ENCODE measurements at regions not wholly inside any gene's neighbourhood (a gene's known extent, or its start where the extent isn't known, plus 50 kb on each side); places are given as distances from the start of the nearest gene placed in this dataset.
"Not testable (repeated sequence)": the region's sequence is repeated elsewhere in the genome, so short reads cannot be mapped to it uniquely, and the experiment has no call there.

DNA sequence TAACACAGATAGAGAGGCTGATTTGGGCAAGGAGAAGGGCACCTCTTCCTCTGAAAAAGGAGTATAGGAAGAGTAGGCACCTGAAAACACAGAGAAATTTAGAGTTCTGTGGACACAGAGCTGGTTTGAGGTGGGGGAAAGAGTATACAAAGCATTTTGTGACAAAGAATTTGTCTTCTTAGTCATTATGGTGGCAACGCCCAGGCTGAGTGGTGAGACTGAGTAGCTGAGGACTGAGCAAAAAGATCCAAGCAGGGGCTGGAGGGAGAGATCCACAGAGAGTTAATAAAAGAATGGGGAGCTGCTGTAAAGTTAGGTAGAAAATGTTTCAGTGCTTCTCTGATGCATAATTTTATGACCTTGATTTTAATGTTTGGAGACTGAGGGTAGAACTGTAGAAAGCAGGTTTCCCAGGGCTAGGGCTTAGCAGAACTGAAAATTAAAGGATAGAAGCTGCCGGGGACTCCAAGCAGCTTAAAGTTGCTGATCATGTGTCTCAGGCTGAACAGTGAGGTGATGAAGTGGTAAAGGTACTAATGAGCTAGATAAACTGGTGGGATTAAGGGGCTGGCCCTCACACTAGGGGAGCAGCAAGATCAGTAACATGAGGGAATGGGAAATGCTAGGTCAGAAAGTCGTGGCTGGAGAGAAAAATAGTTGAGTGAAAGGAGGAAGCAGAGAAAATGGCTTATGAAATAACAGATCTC lies 118.9 kb downstream of the CEP44 start:
- DNase-seq (ENCODE audit: low read depth): peak; percentile 34
- TF ChIP-seq, protein P1, sequence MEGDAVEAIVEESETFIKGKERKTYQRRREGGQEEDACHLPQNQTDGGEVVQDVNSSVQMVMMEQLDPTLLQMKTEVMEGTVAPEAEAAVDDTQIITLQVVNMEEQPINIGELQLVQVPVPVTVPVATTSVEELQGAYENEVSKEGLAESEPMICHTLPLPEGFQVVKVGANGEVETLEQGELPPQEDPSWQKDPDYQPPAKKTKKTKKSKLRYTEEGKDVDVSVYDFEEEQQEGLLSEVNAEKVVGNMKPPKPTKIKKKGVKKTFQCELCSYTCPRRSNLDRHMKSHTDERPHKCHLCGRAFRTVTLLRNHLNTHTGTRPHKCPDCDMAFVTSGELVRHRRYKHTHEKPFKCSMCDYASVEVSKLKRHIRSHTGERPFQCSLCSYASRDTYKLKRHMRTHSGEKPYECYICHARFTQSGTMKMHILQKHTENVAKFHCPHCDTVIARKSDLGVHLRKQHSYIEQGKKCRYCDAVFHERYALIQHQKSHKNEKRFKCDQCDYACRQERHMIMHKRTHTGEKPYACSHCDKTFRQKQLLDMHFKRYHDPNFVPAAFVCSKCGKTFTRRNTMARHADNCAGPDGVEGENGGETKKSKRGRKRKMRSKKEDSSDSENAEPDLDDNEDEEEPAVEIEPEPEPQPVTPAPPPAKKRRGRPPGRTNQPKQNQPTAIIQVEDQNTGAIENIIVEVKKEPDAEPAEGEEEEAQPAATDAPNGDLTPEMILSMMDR (conservative IDR thresholded peaks at IDR 0.05; ENCODE audit: low read depth, low read length): no peak
- no peak overlapping the region for H3K4me3 ChIP-seq (ENCODE audit: low read depth, low read length)

DNA sequence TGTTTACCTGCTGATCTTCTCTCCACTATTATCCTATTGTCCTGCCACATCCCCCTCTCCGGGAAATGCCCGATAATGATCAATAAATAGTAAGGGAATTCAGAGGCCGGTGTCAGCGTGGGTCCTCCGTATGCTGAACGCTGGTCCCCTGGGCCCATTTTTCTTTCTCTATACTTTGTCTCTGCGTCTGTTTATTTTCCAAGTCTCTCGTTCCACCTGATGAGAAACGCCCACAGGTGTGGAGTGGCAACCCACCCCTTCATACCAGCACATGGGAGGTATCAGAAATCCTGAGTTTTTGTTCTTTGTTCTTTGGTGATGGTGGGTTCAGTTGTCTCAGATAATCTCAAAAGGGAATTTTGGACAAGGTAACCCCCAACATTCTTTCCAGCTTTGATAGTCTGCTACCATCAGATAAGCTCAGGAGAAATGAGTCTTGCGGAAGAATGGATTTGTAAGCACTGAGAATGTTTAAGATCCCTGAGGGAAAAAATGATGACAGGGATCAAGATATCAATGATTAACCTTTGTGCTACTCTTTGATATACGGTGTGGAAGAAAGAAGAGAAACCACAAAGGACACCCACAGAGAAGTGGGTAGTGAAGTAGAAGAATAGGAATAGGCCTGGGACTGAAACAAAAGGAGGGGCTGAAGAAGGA lies 117.9 kb downstream of the CEP44 start:
- no peak for DNase-seq (ENCODE audit: low read depth)
- H3K4me3 ChIP-seq (ENCODE audit: low read depth, low read length): no peak overlapping the region
- TF ChIP-seq, protein P1 (conservative IDR thresholded peaks at IDR 0.05; ENCODE audit: low read depth, low read length): no peak

DNA sequence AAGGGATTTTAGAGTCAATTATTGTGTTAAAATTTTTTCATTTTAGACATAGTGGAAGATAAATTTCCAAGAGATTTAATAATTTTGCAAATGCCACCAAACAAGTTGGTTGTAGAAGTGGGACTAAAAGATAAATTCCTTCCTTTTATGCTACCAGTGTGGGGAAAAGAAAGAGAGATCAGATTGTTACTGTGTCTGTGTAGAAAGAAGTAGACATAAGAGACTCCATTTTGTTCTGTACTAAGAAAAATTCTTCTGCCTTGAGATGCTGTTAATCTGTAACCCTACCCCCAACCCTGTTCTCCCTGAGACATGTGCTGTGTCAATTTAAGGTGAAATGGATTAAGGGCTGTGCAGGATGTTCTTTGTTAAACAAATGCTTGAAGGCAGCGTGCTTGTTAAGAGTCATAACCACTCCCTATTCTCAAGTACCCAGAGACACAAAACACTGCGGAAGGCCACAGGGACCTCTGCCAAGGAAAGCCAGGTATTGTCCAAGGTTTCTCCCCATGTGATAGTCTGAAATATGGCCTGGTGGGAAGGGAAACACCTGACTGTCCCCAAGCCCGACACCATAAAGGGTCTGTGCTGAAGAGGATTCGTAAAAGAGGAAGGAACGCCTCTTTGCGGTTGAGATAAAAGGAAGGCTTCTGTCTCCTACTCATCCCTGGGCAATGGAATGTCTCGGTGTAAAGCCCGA lies 117.0 kb downstream of the CEP44 start:
- not testable (repeated sequence) for H3K4me3 ChIP-seq (ENCODE audit: low read depth, low read length); DNase-seq (ENCODE audit: low read depth)

DNA sequence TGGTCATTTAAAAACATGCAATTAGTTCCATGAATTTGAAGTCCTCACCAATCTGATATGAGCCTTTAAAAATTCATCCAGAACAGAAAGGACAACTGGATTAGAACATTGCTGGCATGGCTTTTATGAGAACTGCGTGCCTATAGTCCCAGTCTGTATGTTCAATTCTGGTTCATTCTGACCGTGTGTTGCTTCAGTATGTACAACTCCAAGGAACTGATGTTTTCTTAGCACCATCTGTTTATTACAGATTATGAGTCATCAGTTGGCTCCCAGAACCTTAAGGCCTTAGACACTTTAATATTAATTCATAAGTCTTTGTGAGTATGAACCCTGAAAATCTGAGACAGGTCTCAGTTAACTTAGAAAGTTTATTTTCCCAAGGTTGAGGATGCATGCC lies 115.0 kb downstream of the CEP44 start:
- TF ChIP-seq, protein P1 (conservative IDR thresholded peaks at IDR 0.05; ENCODE audit: low read depth, low read length): no peak
- no peak overlapping the region for H3K4me3 ChIP-seq (ENCODE audit: low read depth, low read length)
- peak; percentile 92 for DNase-seq (ENCODE audit: low read depth)

DNA sequence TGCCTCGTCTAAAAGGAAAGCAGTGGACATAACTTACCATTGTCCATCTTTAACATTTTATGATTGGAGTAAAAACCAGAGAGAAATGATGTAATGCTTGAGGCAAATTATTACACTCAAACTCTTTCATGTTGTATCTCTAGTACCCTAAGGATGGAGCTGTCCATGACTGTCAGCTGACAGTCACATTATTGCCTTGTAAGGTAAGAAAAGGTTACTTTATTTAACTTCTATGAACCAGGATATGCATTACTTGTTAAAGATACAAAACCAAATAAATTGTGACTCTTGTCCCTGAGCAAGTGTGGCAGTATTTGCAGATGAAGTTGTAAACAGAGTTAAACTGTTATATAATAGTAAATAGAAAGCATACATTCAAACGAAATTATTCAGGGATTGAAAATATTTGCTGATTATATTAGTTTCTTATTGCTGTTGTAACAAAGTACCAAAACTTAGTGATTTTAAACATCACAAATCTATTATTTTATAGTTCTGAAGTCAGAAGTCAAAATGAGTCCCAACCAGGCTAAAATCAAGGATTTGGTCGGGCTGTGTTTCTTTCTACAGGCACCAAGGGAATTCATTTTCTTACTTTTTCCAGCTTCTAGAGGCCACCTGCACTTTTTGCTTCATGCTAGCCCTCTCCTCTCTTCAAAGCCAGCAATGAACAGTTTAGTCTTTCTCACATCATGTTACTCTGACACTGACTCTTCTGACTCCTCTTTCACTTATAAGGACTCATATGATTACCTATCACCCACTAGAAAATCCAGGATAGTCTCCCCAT lies 113.8 kb downstream of the CEP44 start:
- DNase-seq (ENCODE audit: low read depth): no peak
- TF ChIP-seq, protein P1 (conservative IDR thresholded peaks at IDR 0.05; ENCODE audit: low read depth, low read length): no peak
- H3K4me3 ChIP-seq (ENCODE audit: low read depth, low read length): no peak overlapping the region

DNA sequence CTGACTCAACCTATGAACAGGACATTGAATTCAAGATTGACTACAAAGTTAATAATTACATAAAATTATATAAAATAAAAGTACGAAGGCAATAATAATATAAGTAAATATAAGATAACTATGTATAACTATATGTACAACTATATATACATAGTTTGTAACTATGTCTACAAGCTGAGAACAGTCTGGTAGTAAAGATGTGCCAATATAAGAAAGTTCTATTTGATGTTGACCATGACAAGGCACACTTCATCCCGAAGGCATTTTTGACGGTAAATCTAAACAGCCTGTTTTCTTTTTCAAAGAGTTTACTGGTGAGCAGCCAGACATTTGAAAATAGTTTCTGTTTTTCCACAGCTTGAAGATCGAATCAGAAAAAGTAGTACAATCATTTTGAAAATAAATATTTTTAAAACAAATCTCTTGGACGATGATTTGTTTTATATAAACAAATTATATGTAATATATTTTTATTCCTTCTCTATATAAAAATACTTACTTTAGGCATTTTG lies 112.9 kb downstream of the CEP44 start:
- H3K4me3 ChIP-seq (ENCODE audit: low read depth, low read length): no peak overlapping the region
- no peak for DNase-seq (ENCODE audit: low read depth)
- TF ChIP-seq, protein P1 (conservative IDR thresholded peaks at IDR 0.05; ENCODE audit: low read depth, low read length): no peak

DNA sequence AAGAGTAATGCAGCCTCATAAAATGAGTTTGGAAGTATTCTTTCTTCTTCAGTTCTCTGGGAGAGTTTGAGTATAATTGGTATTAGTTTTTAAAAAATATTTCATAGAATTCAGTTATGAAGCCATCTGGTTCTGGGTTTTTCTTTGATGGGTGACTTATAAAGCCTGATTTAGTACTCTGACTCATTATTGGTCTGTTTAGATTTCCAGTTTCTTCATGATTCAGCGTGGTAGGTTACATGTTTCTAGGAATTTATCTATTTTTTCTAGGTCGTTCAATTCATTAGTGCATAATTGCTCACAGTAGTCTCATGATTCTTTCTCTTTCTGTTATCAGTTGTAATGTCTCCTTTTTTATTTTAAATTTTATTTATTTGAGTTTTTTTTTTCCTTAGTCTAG lies 111.2 kb downstream of the CEP44 start:
- no peak overlapping the region for H3K4me3 ChIP-seq (ENCODE audit: low read depth, low read length)
- TF ChIP-seq, protein P1 (conservative IDR thresholded peaks at IDR 0.05; ENCODE audit: low read depth, low read length): no peak
- DNase-seq (ENCODE audit: low read depth): peak; percentile 58

Data from choroid plexus epithelial cell (primary cell).